Right renal pelvis (tissue), 4 donors: ENCODE measurements at regions not wholly inside any gene's neighbourhood (a gene's known extent, or its start where the extent isn't known, plus 50 kb on each side); places are given as distances from the start of the nearest gene placed in this dataset.

Experiments used
- DNase-seq, 4 donors: peaks; one replicate each; pipeline ENCODE4 v3.0.0-alpha.2; 2013; ENCODE audit warnings: low read depth in 4 of 4, low spot score in 3 of 4, missing footprints in 1 of 4

DNA sequence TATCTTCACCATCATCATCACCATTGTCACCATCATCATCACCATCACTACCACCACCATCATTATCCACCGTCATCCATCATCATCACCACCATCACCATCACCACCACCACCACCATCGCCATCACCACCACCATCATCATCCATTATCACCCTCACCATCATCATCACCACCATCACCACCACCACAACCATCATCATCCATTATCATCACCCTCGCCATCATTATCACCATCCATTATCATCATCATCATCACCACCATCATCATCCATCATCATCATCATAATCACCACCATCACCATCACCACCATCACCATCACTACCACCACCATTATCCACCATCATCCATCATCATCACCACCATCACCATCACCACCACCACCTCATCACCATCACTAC, 95.6 kb downstream of the C16orf95 start:
- no peak for DNase-seq

DNA sequence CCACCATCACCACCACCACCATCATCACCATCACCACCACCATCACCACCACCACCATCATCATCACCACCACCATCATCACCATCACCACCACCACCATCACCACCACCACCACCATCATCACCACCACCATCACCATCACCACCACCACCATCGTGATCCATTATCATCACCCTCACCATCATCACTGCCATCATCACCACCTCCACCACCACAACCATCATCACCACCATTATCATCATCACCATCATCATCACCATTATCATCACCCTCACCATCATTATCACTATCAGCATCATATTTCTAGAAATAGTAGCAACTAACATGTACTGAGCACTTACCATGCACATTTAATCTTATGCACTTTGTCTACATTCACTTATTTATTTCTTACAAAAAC, 94.9 kb downstream of the C16orf95 start:
- DNase-seq = no peak

DNA sequence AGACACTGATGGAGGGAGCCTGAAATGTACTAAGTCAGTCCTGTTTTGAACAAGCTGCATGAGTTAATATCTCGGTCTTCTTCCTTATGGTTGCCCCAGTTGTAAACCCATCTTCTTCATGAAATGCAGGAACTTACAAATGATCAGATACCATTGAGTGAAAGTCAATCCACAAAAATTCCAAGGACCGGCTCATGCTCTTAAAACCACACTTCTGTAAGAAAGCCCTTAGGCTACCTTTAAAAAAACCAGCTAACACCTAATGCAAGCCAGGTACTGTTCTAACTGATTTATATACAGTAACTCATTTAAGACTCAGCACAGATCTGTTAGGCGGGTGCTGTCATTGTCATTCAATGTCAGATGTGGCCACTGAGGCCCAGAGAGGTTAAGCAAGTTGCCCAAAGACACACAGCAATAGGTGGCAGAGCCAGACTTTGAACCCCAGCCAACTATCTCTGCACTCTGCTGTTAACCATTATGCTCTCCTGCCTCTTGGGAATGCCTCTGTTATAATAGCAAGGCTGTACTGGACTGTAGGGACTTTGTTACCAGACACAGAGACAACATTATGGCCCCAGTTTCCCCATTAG, 93.4 kb downstream of the C16orf95 start:
- DNase-seq = no peak

DNA sequence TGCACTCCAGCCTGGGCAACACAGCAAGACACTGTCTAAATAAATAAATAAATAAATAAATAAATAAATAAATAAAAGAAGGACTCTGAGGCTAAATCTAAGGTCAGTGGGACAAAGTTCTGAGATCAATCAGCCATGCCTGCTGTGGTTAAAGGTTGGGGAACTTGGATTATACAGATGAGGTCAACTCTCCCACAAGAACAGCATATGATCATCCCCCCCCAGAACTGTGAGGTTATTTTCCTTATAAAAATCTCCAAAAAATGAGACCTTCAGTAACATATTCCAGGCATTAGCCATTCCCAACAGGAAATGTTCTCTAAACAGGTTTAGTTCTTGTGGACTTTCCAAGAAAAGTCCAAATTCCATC, 90.3 kb downstream of the C16orf95 start:
- no peak for DNase-seq

DNA sequence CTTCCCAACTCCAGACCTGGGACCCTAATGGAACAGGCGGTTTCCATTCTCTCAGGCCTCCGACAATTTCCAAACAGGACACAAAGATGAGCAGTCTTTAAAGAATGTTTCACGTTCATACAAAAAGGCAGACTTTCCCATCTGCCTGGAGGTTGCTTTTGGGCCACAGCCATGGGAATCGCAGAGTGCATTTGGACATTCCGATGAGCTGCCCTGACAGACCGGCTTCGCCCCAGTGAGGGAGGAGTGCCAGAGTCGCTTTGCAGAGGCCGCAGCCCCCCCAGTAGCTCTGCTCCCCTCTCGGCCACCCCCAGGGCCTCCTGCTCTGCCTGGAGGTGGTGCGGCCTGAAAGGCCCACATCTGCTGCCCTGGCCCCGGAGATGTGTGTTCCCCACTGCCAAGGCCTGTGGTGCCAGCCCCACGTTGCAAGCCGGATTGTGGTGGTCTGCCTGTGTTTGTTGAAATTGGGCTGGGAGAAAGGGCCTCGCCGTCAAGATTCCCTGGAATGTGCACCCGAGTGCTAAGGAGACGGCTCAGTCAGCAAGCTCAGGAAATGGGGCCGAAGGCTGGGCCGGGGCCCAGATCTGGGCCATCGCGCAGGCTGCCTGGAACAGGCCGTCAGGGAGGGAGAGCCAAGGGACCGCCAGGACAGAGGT, 89.8 kb downstream of the C16orf95 start:
- no peak for DNase-seq

DNA sequence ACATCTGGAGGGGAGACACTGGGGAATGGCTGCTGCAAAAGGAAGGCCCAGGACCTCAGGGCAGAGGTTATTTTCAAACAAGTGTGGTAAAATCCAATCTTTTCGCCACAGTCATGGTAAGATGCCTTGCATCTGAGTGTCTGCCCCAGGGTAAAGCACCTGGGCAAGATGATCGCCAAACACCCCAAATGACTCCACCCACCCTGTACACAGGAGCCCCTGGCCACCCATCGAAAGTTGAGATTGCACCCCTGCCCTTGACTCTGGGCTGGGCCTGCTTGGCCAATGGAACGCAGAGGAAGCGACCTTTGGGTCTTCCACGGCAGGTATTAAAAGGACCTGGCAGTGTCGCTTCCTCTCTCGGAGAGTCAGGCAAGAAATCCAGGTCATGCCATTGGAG, 88.8 kb downstream of the C16orf95 start:
- no peak for DNase-seq

DNA sequence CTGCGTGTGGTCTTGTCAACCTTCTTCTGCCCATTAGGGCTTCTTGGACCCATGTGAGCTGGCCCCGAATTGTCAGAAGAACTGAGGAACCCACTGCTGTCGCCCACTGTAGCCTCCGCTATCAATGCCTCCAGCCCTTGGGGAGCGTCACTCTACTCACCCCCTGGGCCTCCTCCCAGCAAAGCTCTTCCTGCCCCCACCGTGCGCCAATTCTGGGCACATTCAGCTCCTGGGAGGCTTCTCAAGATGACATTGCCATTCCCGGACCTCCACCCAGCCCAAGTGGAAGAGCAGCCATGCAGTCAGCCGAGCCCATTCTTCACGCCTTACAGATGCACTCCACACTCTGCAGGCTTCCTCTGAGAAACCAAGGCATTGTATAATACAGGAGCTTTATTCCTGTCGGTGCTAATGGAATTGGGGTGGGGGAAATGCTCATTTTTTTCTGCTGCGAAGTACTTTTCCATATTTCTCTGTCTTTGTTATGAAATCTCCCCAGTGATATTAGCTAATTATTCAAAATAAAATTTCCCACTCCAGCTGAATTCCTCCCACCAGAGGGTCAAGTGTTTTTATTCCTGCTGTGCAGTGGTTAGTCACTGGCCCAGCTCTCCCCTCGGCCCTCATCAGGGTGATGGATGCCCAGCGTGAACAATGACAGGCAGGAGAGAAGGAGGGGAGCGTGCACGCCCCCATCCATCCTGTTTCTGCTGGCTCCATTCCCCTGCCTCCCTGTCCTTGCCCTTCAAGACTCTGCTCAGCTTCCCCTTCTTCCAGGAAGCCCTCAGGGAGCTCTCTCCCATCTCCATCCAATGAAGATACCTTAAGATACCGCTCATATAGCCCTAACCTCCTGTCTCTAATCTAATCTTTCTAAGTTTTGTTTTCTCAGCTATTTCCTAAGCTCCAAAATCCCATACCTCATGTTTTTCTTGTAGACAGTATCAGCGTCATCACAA, 87.7 kb downstream of the C16orf95 start:
- DNase-seq = no peak

DNA sequence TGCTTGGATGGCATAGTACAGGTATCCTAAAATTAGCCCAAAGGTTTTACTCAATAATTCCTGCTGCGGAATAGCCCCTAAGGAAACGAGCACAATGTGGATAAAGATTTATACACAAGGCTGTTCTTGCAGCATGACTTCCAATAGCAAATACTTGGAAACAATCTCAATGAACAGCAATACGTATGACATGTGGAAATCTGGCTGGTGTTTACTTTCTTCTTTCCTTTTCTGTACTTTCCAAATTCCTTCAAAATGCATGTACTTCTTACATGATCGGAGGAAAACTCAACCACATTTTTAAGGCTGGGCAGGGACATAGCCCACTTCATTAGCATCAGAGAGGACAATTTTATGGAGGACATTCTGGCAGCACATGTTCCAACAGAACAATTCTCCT, 86.6 kb downstream of the C16orf95 start:
- DNase-seq = no peak

DNA sequence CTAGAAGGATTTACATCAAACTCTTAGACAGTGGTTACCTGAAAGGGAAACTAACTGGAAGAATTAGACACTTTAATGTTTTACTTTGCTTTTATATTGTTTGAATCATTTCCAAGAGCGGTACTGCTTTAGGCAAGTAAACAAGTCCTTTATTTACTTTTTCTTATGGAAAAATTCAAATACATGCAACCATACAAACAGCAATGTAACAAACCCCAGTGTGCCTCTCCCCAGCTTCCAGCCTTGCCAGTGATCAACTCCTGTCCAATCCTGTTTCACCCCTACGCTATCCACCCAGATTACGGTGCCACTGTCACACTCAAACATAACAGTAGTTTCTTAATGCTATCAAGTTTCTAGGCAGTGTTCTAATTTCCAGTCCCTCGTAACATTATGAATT, 85.9 kb downstream of the C16orf95 start:
- no peak for DNase-seq

DNA sequence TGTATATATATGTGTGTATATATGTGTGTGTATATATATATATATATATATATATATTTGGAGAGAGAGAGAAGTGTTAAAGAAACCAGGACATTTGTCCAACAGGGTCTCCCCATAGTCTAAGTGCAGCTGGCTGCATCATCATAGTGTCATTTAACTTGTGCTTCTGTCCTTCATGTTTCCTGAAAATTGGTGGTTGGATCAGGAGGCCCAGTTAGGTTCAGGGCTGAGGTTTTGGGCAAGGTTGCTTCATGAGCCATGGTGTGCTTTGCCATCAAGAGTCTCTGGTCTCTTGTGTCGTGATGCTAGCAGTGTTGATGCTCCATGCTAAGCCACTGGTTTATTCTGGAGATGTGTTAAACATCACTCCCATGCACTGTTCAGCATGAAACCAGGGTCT, 85.3 kb downstream of the C16orf95 start:
- no peak for DNase-seq

DNA sequence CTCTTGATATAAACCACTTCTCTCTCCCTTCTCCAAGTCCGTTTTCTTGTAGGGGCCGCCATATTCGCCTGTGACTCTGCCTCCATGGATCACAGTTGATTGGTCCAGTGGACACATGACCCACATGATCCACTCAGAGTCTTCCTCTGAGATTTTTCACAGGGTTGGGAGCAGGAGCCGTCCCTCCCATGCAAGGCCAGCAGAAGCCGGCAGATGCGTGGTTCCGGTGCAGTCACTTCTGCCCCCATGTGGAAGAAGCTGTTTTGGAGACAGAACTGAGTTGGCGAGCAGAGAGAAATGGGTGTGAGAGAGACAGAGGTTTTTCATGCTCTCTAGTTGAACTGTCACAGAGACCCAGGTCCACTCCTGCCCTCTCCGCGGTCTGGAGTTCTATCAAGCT, 83.3 kb downstream of the C16orf95 start:
- DNase-seq = no peak

DNA sequence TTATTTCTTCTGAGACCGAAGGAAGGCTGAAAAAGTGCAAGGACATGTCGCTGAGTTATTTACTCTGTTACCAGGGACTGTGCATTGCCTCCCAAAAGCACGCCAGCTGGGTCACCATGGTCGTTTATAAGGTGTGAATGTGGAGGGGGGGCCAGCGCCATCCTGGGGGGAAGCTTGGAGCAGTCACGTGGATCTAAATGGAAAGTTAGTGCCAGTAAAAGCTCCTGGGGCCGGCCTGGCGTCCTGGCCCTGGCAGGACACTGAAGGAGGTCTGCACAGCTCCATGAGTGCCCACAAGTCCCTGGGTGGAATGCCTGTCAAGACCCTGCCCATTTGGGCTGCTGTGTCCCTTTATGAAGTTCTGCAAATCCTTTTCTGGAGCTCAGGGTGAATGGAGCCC, 82.6 kb downstream of the C16orf95 start:
- no peak for DNase-seq

DNA sequence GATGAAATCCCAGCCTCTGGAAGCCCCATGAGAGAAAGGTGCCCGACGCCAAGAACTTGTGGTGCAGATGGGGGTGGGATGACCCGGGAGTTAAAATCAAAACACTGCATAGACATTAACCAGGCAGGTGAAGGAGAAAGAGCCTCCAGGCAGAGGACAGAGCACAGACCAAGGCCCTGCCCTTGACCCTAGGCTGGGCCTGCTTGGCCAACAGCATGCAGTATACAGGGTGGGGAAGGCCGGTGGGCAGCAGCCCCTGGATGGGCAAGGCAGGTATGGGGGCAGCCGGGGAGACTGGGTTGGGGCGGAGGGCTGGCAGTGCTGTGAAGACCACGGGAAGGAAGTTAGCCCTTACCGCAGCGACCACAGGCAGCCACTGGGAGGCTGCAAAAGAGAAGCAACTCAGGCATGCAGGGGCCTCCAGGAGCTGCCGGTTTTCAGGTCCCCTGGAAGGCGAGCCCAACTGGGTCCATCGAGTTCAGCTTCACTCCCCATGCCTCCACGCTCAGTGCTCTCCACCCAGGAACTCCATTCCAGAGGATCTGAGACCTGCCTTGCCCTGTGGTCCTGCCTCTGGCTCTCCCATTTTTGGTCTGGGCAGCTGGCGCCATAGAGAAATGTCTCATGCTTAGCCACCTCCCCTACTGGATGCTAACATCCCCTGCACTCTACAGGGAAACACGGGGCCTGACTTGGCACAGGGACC, 81.2 kb downstream of the C16orf95 start:
- DNase-seq = no peak

DNA sequence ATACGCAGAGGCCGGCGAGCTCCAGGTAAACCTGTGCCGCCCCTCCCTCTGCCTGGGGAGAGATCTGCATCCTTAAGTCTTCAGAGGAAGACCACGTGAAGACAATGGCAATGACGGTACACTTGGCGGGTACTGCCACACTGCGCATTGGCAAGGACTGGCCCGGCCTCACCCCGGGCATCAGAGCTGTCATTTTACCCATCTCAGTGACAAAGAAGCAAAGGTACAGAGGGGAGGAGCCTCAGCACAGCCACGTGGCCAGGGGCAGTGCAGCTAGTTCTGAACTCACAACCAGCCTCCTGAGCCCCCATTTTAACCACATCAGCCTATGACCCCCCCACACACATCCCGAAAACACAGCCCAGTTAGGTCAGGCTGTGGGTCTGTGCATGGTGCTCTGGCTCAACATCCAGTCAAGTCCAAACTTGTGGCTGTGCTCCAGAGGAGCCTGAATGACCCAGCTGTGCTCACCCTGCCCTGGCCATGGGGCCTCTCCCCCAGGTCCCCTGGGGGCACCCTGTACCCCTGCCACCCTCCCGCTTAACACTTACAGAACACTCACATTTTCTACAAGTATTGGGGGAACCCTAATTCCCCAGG, 80.6 kb downstream of the C16orf95 start:
- DNase-seq = no peak

DNA sequence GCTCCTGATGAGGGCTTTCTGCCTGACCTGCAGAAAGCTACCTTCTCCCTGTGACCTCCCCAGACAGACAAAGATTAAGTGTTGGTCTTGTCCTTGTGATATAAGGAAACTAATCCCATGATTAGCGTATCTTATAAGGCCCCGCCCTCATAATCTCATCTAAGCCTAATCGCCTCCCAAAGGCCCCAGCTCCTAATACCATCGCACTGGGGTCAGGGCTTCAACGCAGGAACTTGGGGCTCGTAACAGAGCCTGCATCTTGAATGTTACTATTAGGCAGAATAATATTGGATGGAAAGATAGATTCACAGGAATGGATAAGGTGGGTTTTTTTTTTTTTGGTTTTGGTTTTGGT, 78.9 kb downstream of the C16orf95 start:
- DNase-seq = no peak

DNA sequence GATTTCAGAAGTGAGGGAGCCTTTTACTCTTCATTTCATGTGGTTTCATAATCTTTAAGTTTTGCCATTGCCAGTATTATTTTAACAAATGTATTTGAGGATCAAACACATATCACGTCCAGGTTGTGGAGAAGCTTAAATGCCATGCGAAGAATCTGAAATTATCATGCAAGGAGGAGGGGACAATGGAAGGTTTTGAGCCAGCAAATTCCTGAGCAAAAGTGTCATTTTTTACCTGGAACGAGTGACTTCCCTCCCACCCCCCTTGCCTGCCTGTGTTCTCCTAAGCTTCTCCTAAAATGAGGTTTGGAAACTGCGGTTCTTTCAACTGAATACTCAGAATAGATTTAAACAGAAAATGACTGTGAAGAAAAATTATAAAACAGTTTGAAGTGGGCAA, 77.6 kb downstream of the C16orf95 start:
- DNase-seq = no peak

DNA sequence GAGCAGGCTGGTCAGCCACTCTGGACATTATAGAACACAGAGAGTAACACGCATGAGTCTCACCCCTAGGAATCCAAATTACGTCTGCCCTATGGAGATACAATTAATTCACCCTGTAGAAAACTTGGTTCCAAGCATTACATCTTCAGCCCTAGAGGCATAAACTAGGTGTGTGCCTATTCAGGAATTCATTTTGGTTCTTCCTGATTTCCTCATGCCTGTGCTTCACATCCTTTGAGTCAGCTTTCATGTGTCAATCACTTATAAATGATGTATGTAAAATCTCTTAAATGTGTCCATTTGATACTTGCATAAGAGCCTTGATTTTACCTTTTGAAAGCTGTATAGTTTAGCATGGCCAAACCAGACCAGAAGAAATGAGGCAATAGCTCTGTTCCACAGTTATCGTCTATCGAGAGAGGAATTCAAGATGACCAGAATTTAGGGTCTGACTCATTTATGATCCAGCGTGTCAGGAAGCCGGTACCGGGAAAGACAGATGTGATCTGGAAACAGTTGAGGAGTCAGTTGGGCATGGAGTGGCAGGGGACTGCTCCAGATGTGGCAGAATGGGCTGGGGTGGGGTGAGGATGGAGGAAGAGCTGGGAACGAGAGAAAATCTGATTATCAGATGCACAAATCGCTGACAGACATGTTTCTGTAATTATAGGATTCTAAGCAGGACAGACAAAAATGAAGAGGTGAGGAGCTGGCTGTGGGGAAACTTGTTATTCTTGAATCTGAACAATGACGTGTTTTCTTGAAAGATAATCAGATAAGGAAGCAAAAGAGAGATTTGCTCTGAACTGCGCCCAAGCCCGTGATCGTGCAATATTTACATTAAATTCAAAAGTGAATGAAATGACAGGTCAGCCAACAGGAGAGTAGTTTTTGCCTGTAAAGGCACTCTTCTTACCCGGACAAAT, 76.7 kb downstream of the C16orf95 start:
- no peak for DNase-seq

DNA sequence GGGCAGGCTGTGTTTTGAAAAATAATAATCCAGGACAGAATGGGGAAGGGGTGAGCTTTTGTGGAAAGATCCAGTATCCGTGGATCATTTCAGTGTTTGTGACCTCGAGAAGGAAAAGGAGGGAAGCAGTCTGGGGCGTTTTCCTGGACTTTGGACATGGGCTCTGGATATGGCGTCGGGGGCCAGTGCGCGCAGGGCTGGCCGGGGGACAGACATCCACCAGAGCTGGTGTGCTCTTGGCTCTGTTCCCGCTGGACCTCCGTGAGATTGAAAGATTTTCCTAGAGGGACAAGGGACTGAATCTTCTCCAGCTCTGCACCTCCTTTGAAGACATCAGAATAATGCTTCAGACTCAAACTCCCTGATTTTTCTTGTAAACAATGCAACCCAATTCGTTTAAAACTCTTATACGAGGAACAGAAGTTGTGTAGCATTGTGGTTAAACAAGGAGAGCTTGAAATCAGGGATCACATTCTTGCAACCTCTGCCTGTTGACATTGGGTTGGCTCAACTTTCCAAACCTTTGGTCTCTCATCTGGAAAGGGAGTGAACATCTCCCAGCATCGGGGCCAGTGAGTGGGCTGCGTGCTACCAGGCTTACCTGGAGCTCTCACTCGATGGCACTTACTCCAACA, 75.9 kb downstream of the C16orf95 start:
- no peak for DNase-seq

DNA sequence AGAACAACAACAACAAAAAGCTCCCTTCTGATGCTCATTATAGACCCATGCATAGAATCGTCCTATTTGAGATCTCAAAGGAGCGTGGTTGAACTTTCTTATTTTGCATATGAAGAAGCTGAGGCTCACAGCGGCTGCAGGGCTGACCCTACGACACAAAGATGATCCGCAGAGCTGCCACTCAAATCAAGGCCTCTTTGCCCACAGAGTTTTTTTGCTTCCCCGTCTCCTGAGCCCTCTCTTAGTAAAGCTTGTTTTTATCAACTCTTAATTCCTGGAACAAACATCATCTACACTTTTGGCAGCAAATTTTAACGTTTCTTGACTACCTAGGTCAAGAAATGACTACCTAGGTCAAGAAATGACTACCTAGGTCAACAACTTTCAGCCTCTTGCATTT, 73.7 kb downstream of the C16orf95 start:
- DNase-seq = no peak
